ENCODE measurements at regions not wholly inside any gene's neighbourhood (a gene's known extent, or its start where the extent isn't known, plus 50 kb on each side); places are given as distances from the start of the nearest gene placed in this dataset.
"Not testable (repeated sequence)": the region's sequence is repeated elsewhere in the genome, so short reads cannot be mapped to it uniquely, and the experiment has no call there.

GRCh38 chr2:221948076-221948475, 350.7 kb downstream of the PAX3 start:
- Histone ChIP-seq H3K9ac (ENCODE audit: low read length) (no peak overlapping the region), H3K27me3 (ENCODE audit: insufficient read depth, low read length) (peaks cover 29% of the 10 kb centered on the region), H2AFZ (ENCODE audit: low read depth, low read length, poor library complexity, severe bottlenecking) (no peak overlapping the region), H3K4me1 (ENCODE audit: control insufficient read depth in 1 of 2, insufficient read depth in 2 of 2, low read length in 2 of 2) (no peaks in the 10 kb centered on the region), H4K20me1 (ENCODE audit: insufficient read depth) (no peaks in the 10 kb centered on the region), H3K79me2 (ENCODE audit: insufficient read depth, low read length) (no peaks in the 10 kb centered on the region), H3K4me3 (replicated peaks in 1 of 2; ENCODE audit: low read depth in 1 of 2, low read length in 2 of 2) (no peak overlapping the region), H3K4me2 (ENCODE audit: low read length) (no peak overlapping the region), H3K9me3 (ENCODE audit: control insufficient read depth in 1 of 2, insufficient read depth in 1 of 2, low read depth in 1 of 2, low read length in 2 of 2) (no peaks in the 10 kb centered on the region), H3K36me3 (ENCODE audit: control insufficient read depth in 1 of 2, insufficient read depth in 2 of 2, low read length in 2 of 2) (no peaks in the 10 kb centered on the region), H3K9me2 (ENCODE audit: insufficient read depth) (no peaks in the 10 kb centered on the region), H3K27ac (ENCODE audit: low read depth, low read length) (no peak overlapping the region)
- RAD21 ChIA-PET (ENCODE audit: low non-redundant PET in 1 of 2, low total read pairs in 2 of 2, uncharacterized antibody in 2 of 2, unreplicated experiment in 2 of 2) = no interaction called here
- POLR2A ChIA-PET = no interaction called here
- intact Hi-C loops (cut with micrococcal nuclease) = no loop called here
- ATAC-seq (no peak), DNase-seq (ENCODE audit: low read depth, low spot score) (no peak)
- no TSS peak for BruUV-seq (replicated peaks)
- TF ChIP-seq CEBPB (IDR thresholded peaks at IDR 0.05; ENCODE audit: low read depth) = no peak
- TF ChIP-seq ZBTB33 (IDR thresholded peaks at IDR 0.05; ENCODE audit: extremely low read depth, insufficient replicate concordance, low read length) = no peak
- no peak for TF ChIP-seq TCF7L2 (IDR thresholded peaks at IDR 0.05; ENCODE audit: borderline replicate concordance, extremely low read depth, insufficient read depth, insufficient read length)
- CTCF ChIA-PET = no interaction called here

- H3K4me2 ChIP-seq (ENCODE audit: low read length); H3K79me2 ChIP-seq (ENCODE audit: insufficient read depth, low read length); H3K27ac ChIP-seq (ENCODE audit: low read depth, low read length); POLR2A ChIA-PET; BruUV-seq (replicated peaks); RAD21 ChIA-PET (ENCODE audit: low non-redundant PET in 1 of 2, low total read pairs in 2 of 2, uncharacterized antibody in 2 of 2, unreplicated experiment in 2 of 2); H3K9me2 ChIP-seq (ENCODE audit: insufficient read depth); DNase-seq (ENCODE audit: low read depth, low spot score); H3K4me1 ChIP-seq (ENCODE audit: control insufficient read depth in 1 of 2, insufficient read depth in 2 of 2, low read length in 2 of 2); CTCF ChIA-PET; H4K20me1 ChIP-seq (ENCODE audit: insufficient read depth); H3K27me3 ChIP-seq (ENCODE audit: insufficient read depth, low read length); ATAC-seq; H2AFZ ChIP-seq (ENCODE audit: low read depth, low read length, poor library complexity, severe bottlenecking); H3K36me3 ChIP-seq (ENCODE audit: control insufficient read depth in 1 of 2, insufficient read depth in 2 of 2, low read length in 2 of 2); intact Hi-C loops (cut with micrococcal nuclease); H3K4me3 ChIP-seq (replicated peaks in 1 of 2; ENCODE audit: low read depth in 1 of 2, low read length in 2 of 2); H3K9ac ChIP-seq (ENCODE audit: low read length); H3K9me3 ChIP-seq (ENCODE audit: control insufficient read depth in 1 of 2, insufficient read depth in 1 of 2, low read depth in 1 of 2, low read length in 2 of 2): not testable (repeated sequence)
Observed at GRCh38 chr2:221944452-221944851, 354.3 kb downstream of the PAX3 start.

Measured in HCT116 (cell line).